ENCODE measurements at regions not wholly inside any gene's neighbourhood (a gene's known extent, or its start where the extent isn't known, plus 50 kb on each side); places are given as distances from the start of the nearest gene placed in this dataset.

DNA sequence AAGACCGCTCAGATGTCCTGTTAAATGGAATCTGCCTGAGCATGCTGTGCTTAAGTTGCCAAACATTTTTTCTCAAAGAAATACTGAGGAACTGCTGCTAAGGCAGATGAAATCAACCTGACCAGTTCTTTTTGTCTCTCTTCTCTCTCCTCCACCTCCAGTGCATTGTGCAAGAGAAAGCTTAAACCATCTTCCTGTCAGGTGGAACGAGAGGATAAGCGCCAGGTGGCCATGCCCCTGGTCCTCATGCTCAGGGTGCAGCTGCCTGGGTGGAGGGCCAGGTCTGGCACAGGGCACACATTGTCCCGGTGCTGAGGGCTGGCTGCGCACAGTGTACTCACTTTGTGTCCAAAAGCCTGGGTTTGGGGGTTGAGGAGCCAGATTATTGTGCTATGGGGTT lies 176.2 kb upstream of the TP63 start:
- H3K27ac ChIP-seq = no peak overlapping the region
- TF ChIP-seq ZFX (IDR thresholded peaks at IDR 0.05; ENCODE audit: borderline replicate concordance) = no peak
- TF ChIP-seq, protein P1, sequence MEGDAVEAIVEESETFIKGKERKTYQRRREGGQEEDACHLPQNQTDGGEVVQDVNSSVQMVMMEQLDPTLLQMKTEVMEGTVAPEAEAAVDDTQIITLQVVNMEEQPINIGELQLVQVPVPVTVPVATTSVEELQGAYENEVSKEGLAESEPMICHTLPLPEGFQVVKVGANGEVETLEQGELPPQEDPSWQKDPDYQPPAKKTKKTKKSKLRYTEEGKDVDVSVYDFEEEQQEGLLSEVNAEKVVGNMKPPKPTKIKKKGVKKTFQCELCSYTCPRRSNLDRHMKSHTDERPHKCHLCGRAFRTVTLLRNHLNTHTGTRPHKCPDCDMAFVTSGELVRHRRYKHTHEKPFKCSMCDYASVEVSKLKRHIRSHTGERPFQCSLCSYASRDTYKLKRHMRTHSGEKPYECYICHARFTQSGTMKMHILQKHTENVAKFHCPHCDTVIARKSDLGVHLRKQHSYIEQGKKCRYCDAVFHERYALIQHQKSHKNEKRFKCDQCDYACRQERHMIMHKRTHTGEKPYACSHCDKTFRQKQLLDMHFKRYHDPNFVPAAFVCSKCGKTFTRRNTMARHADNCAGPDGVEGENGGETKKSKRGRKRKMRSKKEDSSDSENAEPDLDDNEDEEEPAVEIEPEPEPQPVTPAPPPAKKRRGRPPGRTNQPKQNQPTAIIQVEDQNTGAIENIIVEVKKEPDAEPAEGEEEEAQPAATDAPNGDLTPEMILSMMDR (IDR thresholded peaks at IDR 0.05) = no peak

DNA sequence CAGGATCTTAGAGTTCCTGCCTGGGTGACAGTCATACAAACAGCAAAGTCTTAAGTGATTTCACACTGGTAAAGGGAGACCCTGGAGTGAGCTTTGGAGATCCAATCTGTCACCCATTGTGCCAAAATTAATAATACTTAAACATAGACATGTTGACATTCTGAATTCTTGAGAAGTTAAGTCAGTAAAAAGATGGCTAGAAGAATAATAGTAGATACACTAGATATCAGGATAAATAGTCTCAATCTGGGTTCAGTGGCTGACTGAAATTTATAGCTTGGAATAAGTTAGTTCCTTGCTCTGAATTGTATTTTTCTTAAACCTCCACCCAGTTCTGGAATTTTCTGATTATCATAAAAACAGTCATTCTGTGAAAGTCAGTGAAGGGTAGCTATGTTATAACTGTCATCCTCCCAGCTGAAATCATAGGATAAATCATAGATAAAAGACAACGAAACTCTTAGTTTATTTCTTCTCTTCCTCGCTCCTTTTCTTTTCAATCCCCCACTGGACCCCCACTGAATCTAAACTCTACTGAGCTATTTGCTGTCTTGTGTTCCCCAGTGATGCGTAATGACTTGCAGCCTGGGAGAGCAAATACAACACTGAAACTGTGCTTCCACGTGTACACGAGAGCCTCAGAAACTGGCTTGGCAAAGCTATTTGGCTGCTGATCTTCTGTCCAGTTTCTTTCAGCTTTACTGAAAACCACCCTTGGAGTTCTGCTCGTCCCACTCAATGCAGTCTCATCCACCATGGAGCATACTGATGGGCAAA lies 175.4 kb upstream of the TP63 start:
- no peak overlapping the region for H3K27ac ChIP-seq
- TF ChIP-seq ZFX (IDR thresholded peaks at IDR 0.05; ENCODE audit: borderline replicate concordance) = no peak
- TF ChIP-seq, protein P1 (IDR thresholded peaks at IDR 0.05) = no peak

DNA sequence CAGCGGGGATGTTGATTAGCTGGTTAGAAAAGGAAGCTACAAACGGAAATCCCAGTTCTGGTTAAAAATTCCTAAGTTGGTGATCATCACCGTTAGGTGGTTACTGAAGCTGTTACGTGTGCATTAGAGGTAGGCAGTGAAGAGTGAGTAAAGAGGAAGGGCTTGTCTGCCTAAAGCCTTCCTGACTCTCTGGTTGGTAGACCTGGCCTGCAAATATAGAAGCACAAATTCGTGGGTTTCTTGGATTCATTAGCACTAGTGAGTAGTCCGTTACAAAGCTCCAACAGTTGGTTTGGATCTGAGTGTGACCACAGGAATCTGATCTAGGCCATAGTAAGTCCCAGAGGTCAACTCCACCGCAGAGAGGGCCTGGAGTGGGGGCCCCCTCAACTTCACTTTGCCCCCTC lies 174.0 kb upstream of the TP63 start:
- no peak overlapping the region for H3K27ac ChIP-seq
- TF ChIP-seq, protein P1 (IDR thresholded peaks at IDR 0.05) = no peak
- TF ChIP-seq ZFX (IDR thresholded peaks at IDR 0.05; ENCODE audit: borderline replicate concordance) = no peak

DNA sequence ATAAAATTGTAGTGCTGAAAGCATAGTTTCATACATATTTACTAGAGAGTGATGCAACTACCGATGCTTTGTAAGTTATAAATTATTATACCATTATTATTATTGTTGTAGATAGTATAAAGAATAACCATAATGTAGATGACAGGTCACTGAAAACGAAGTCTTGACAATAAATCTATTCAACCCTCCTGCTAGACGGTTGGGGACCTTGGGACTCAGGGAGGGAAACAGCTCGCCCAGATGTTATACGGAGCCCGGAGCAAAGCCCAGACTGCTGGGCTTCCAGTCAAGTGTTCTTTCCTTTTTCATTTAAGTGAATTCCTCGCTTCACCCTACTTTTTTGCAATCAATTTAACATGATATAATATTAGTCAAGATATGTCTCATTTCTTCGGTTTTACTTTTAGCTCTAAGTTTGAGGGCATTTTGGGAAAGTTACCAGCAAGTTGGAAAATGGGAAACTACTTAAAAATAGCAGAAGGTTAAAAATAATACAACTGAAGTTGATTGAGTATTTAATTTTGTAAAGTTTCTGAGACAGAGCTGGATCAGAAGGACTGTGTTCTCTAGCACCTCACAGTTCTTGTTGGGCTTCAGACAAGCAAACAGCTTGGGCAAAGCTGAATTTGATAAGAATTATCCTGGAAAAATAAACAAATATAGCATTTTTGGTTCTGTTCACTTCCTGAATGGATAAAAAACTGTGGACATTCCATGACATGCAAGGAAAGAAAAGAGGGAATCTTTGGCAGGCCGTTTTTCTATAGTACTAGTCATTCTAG lies 173.4 kb upstream of the TP63 start:
- TF ChIP-seq, protein P1 (IDR thresholded peaks at IDR 0.05) = no peak
- no peak for TF ChIP-seq ZFX (IDR thresholded peaks at IDR 0.05; ENCODE audit: borderline replicate concordance)
- no peak overlapping the region for H3K27ac ChIP-seq

DNA sequence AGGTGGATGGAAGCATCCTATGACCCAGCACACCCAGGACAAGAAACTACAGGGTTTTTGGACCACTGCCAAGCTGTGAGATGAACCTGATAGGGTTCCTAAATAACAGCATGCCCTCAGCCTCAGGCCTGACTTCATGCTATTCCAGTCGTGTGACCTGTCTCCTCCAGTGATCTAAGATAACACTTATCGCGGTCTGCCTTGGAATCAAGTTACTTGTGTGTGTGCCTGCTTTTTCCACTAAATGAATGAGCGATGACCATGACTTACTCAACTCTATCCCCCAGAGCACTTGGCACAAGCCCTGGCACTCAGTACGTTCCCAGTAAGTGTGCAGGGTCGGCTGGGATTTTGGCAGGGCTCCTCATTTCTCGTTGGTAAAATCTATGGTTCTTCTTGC lies 172.7 kb upstream of the TP63 start:
- no peak for TF ChIP-seq ZFX (IDR thresholded peaks at IDR 0.05; ENCODE audit: borderline replicate concordance)
- TF ChIP-seq, protein P1 (IDR thresholded peaks at IDR 0.05) = no peak
- no peak overlapping the region for H3K27ac ChIP-seq

DNA sequence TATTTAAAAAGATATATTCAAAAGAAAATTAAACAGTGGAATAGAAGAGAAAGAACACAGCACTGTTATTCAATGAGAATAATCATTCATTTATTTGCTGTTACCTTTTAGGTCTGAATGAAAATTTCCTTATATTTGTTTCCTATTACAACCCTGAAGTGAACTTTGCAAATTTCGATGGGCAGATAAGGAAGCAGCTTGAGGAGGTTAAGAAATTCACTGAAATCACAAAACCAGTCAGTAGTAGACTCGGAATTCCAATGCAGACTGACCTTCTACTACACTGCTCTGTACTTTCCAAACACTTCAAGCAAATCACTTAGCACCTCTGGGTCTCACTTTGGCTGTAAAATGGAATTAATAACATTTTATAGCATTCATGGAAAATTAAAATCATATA lies 172.0 kb upstream of the TP63 start:
- TF ChIP-seq, protein P1 (IDR thresholded peaks at IDR 0.05) = no peak
- no peak for TF ChIP-seq ZFX (IDR thresholded peaks at IDR 0.05; ENCODE audit: borderline replicate concordance)
- no peak overlapping the region for H3K27ac ChIP-seq

DNA sequence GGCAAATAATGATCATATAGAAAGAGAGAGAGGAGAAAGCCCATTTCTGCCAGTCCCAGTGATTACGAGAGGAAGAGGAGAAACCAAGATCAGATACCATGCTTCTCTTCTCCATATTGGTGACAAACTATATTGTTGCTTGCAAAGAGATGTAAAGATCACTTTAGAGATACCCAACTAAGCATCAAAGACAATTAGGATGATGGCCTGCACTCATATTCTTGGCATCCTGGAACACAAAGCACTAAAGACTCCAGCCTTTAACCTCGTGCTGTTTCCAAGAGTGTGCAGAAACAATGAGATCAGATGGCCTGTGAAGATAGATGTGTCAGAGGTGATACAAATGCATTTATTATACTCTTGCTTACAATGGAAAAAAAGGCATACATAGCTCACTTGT lies 170.7 kb upstream of the TP63 start:
- no peak overlapping the region for H3K27ac ChIP-seq
- TF ChIP-seq, protein P1 (IDR thresholded peaks at IDR 0.05) = no peak
- TF ChIP-seq ZFX (IDR thresholded peaks at IDR 0.05; ENCODE audit: borderline replicate concordance) = no peak
